AG09309 (cell line): ENCODE measurements at regions not wholly inside any gene's neighbourhood (a gene's known extent, or its start where the extent isn't known, plus 50 kb on each side); places are given as distances from the start of the nearest gene placed in this dataset.

Experiments
- DNase-seq: peaks from one replicate; pipeline ENCODE4 v3.0.0-alpha.2; 2010; ENCODE audit warnings: low read depth
- H3K4me3 ChIP-seq: 2 replicates; pipeline ENCODE4 v1.5.1; 2011; ENCODE audit warnings: mild to moderate bottlenecking, low read depth, low read length, moderate library complexity; ENCODE audit not compliant: control insufficient read depth
- TF ChIP-seq, protein P1 (sequence below): IDR thresholded peaks from 2 replicates; pipeline ENCODE4 v1.5.1; 2011; ENCODE audit warnings: mild to moderate bottlenecking, low read depth, low read length, inconsistent platforms; ENCODE audit not compliant: insufficient read depth, control insufficient read depth; ENCODE audit errors: missing control alignments

DNA sequence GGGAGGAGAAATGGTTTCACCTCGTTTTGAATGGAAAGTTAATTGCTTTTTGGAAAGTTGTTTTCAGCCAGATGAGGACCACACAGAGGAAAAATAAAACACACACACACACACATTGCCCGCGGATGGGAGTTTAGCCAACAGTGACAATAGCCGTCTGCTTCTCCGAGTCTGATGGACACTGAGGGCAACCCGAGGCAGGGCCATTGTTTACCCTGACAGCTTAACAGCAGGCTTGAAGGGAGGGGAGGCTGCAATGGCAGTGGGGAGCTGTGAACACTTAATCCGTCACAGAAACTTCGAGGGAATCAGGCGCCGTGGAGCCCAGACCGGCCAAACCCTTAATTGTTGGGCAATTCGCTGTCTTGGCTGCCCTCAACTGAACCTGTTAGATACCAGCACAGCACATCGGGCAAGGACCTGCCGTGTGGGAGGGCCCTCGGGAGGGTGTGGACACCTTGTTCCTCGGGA is 145.9 kb downstream of the ACKR3 start:
- TF ChIP-seq, protein P1, sequence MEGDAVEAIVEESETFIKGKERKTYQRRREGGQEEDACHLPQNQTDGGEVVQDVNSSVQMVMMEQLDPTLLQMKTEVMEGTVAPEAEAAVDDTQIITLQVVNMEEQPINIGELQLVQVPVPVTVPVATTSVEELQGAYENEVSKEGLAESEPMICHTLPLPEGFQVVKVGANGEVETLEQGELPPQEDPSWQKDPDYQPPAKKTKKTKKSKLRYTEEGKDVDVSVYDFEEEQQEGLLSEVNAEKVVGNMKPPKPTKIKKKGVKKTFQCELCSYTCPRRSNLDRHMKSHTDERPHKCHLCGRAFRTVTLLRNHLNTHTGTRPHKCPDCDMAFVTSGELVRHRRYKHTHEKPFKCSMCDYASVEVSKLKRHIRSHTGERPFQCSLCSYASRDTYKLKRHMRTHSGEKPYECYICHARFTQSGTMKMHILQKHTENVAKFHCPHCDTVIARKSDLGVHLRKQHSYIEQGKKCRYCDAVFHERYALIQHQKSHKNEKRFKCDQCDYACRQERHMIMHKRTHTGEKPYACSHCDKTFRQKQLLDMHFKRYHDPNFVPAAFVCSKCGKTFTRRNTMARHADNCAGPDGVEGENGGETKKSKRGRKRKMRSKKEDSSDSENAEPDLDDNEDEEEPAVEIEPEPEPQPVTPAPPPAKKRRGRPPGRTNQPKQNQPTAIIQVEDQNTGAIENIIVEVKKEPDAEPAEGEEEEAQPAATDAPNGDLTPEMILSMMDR: no peak
- no peak overlapping the region for H3K4me3 ChIP-seq
- no peak for DNase-seq

DNA sequence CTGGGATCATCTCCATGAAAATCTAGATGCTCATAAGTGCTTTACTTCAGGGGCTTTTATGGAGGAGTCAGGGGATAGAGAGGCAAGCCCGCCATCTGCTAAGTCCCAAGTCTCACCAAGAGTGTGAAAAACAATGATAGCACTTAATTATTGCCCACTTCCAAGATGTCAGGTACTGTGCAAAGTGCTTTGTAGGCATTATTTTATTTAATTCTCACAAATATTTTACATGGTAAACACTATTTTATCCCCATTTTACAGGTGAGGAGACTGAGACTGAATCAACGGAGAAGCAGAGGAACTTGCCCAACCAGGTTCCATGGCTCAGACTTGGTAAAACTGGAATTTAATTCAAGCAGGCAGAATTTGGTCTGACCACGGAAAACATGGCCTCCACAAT is 147.5 kb downstream of the ACKR3 start:
- TF ChIP-seq, protein P1: no peak
- H3K4me3 ChIP-seq: no peak overlapping the region
- no peak for DNase-seq

DNA sequence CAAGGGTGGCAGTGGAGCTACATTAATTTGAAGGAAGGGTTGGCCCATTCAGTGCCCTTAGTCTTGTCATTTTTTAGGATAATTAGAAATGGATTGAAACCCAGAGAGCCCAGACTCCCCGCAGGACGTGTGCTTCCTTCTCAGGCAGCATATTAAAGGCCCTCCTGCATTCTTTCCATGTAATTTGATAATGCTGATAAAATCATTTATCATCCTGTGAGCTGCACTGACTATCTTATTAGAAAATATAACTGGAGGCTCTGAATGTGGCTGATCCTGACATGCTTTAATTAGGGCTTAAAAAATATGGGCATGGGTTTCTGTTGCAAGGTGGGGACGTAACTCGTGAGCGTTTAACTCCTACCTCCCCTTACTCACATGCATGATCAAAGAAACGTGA is 148.1 kb downstream of the ACKR3 start:
- H3K4me3 ChIP-seq: no peak overlapping the region
- TF ChIP-seq, protein P1: no peak
- no peak for DNase-seq

DNA sequence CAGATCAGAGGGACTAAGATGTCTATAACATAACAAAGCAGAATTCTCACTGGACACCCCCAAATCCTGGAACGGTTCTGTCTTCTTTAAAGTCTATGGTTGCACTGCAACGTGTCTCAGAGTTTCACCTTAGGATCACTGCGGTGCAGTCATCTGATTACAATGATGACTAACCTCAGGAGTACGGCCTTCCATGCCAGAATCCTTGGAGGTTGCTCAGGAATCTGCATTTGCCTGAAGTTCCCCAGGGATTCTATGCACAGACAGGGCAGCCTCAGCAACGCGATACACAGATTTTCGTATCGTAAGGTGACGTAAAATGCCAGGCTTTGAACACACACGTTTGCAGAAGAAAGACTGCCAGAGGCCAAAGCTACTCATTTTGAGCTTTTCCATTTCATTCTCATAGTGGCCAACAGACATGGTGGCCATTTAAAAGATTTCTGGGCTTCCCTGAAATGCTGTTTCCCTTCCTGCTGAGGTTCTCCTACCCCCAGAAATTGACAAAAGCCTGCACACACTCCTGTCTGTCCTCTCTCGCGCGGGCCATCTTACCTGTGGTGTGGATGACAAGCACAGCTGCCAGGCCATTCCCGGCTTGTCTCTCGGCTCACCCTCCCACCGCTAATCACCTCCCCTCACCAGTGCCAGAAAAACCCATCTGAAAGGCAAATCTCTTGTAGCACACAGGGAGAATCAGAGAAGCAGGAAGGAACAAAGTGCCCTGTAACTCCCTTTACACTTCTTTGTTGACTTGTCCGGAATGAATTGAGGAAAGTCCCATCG is 148.8 kb downstream of the ACKR3 start:
- TF ChIP-seq, protein P1: no peak
- no peak overlapping the region for H3K4me3 ChIP-seq
- DNase-seq: no peak

DNA sequence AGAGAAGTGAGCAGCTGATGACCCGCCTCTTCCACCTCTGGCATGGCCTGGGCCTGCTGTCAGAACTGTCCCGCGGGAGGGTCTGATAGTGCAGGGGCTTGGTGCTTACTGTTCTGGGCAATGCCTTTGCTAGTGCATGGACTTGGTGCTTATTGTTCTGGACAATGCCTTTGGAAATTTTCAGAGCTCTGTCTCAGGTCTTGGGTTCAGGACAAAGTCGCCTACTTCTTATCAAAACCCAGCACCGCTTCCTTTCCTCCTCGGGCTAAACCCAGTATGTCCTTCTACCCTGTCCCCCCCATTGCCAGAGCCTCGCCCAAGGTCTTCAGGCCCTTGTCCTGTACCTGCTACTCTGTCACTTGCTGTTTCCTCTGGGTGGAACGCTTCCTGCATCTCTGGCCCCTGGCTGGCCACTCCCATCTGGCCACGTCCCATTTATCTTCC is 149.6 kb downstream of the ACKR3 start:
- no peak for DNase-seq
- H3K4me3 ChIP-seq: no peak overlapping the region
- TF ChIP-seq, protein P1: no peak

DNA sequence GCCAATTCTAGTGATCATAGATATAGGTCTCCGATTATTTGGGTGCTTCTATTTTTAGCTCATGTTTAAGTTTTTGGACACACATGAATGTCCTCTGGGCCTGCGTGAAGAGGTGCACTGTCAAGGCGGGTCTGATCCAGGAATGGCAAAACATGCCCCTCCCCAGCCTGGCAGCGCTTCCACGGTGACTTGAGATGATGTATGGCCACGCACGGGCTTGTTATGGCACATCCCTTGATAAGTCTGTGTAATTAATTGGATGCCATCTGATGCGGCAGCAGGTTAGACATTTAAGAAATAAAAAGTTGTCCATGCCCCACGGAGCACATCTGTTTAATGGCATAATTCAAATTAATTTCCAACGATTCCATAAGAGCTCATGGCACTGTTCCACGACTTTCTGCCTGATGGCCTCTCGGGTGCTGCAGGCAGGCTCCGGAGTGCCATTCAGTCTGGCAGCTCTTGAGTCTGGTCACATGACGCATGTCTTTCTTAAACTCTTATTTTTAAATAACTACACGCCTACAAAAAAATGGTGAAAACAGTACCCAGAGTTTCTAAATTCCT is 151.4 kb downstream of the ACKR3 start:
- H3K4me3 ChIP-seq: no peak overlapping the region
- DNase-seq: no peak
- TF ChIP-seq, protein P1: no peak
